Liver (tissue), 8 donors: ENCODE measurements at regions not wholly inside any gene's neighbourhood (a gene's known extent, or its start where the extent isn't known, plus 50 kb on each side); places are given as distances from the start of the nearest gene placed in this dataset.
A peak's percentile ranks its signal among the peaks of the same experiment; 100 is the strongest.
"Not testable (repeated sequence)": the region's sequence is repeated elsewhere in the genome, so short reads cannot be mapped to it uniquely, and the experiment has no call there.

Experiments used
- DNase-seq: peaks from one replicate; pipeline ENCODE4 v3.0.0-alpha.2; 2017; ENCODE audit warnings: low spot score
- H3K27ac ChIP-seq, 2 donors: one replicate each; pipeline ENCODE4 v1.7.0; 2013; ENCODE audit warnings: inconsistent platforms in 2 of 2, low read length in 2 of 2, control low read depth in 1 of 2, low read depth in 1 of 2, mild to moderate bottlenecking in 1 of 2
- H3K27me3 ChIP-seq, 4 donors: one replicate each; pipeline versions ENCODE4 v1.6.1 to v1.7.0; 2013; ENCODE audit warnings: low read length in 3 of 4, inconsistent platforms in 1 of 4, mild to moderate bottlenecking in 1 of 4, moderate library complexity in 1 of 4; ENCODE audit not compliant: control insufficient read depth in 4 of 4, insufficient read depth in 4 of 4
- H3K36me3 ChIP-seq, 4 donors: one replicate each; pipeline versions ENCODE4 v1.6.1 to v1.7.0; 2013; ENCODE audit warnings: low read length in 3 of 4, mild to moderate bottlenecking in 3 of 4, low read depth in 1 of 4, moderate library complexity in 1 of 4; ENCODE audit not compliant: control insufficient read depth in 4 of 4, insufficient read depth in 3 of 4
- H3K4me1 ChIP-seq, 4 donors: one replicate each; pipeline versions ENCODE4 v1.6.1 to v1.7.0; 2013; ENCODE audit warnings: low read length in 3 of 4, mild to moderate bottlenecking in 3 of 4, moderate library complexity in 1 of 4; ENCODE audit not compliant: control insufficient read depth in 4 of 4, insufficient read depth in 4 of 4
- H3K4me3 ChIP-seq, 3 donors: one replicate each; pipeline versions ENCODE4 v1.6.1 to v1.7.0; 2013; ENCODE audit warnings: low read length in 3 of 3, control low read depth in 1 of 3, low read depth in 1 of 3, mild to moderate bottlenecking in 1 of 3
- H3K9ac ChIP-seq, 2 donors: one replicate each; pipeline ENCODE4 v1.7.0; 2013; ENCODE audit warnings: low read length in 2 of 2, mild to moderate bottlenecking in 2 of 2, moderate library complexity in 2 of 2, control low read depth in 1 of 2, low read depth in 1 of 2
- H3K9me3 ChIP-seq, 4 donors: one replicate each; pipeline versions ENCODE4 v1.6.1 to v1.7.0; 2013; ENCODE audit warnings: low read length in 3 of 4; ENCODE audit not compliant: control insufficient read depth in 4 of 4
- ATF3 ChIP-seq: IDR thresholded peaks from 2 replicates; pipeline ENCODE4 v1.6.1; 2016; ENCODE audit warnings: antibody characterized with exemption
- EGR1 ChIP-seq, 2 donors: IDR thresholded peaks; 2 replicates each; pipeline ENCODE4 v1.6.1; 2016 to 2018; ENCODE audit warnings: antibody characterized with exemption in 2 of 2, low read depth in 2 of 2
- FOXA1 ChIP-seq: IDR thresholded peaks from 2 replicates; pipeline ENCODE4 v1.6.1; 2016; ENCODE audit warnings: antibody characterized with exemption
- FOXA2 ChIP-seq: IDR thresholded peaks from 2 replicates; pipeline ENCODE4 v1.6.1; 2016; ENCODE audit warnings: antibody characterized with exemption
- GABPA ChIP-seq, 2 donors: IDR thresholded peaks in 1 of 2; conservative IDR thresholded peaks in 1 of 2; 2 replicates each; pipeline ENCODE4 v1.6.1; 2016; ENCODE audit warnings: antibody characterized with exemption in 2 of 2, mild to moderate bottlenecking in 1 of 2, moderate library complexity in 1 of 2
- HNF4A ChIP-seq, 2 donors: conservative IDR thresholded peaks; 2 replicates each; pipeline ENCODE4 v1.6.1; 2016; ENCODE audit warnings: antibody characterized with exemption in 2 of 2, mild to moderate bottlenecking in 2 of 2
- HNF4G ChIP-seq: IDR thresholded peaks from 2 replicates; pipeline ENCODE4 v1.6.1; 2016; ENCODE audit warnings: antibody characterized with exemption
- JUND ChIP-seq, 2 donors: IDR thresholded peaks; 2 replicates each; pipeline ENCODE4 v1.6.1; 2016; ENCODE audit warnings: antibody characterized with exemption in 2 of 2
- NR2F2 ChIP-seq: IDR thresholded peaks from 2 replicates; pipeline ENCODE4 v1.6.1; 2016; ENCODE audit warnings: antibody characterized with exemption
- RAD21 ChIP-seq, 2 donors: IDR thresholded peaks; 2 replicates each; pipeline ENCODE4 v1.6.1; 2016; ENCODE audit warnings: antibody characterized with exemption in 2 of 2, mild to moderate bottlenecking in 2 of 2
- RXRA ChIP-seq, 2 donors: IDR thresholded peaks; 2 replicates each; pipeline ENCODE4 v1.6.1; 2017 to 2018; ENCODE audit warnings: antibody characterized with exemption in 2 of 2, mild to moderate bottlenecking in 1 of 2
- SP1 ChIP-seq: IDR thresholded peaks from 2 replicates; pipeline ENCODE4 v1.6.1; 2018; ENCODE audit warnings: antibody characterized with exemption, mild to moderate bottlenecking
- TAF1 ChIP-seq: conservative IDR thresholded peaks from 2 replicates; pipeline ENCODE4 v1.6.1; 2016; ENCODE audit warnings: antibody characterized with exemption, mild to moderate bottlenecking
- YY1 ChIP-seq: IDR thresholded peaks from 2 replicates; pipeline ENCODE4 v1.6.1; 2016; ENCODE audit warnings: antibody characterized with exemption, mild to moderate bottlenecking
- WGBS: extraction: QIAGEN DNeasy Blood & Tissue Kit; methylation state at CpG from one replicate; pipeline ENCODE4 v1.1.7; 2013; 5-methylcytosine and 5-hydroxymethylcytosine counted together
- TF ChIP-seq, protein P1 (sequence below): IDR thresholded peaks from 2 replicates; pipeline ENCODE4 v1.6.1; 2016; ENCODE audit warnings: antibody characterized with exemption
- TF ChIP-seq, protein P2 (sequence below): IDR thresholded peaks from 2 replicates; pipeline ENCODE4 v1.6.1; 2016; ENCODE audit warnings: antibody characterized with exemption
- TF ChIP-seq, protein P3 (sequence below): fragments of 150-350 bp; IDR thresholded peaks from 2 replicates; pipeline ENCODE4 v1.5.1; 2017; ENCODE audit warnings: improper control_type of control experiment, low read depth, low read length; ENCODE audit not compliant: missing input control
- TF ChIP-seq, protein P4 (sequence below): IDR thresholded peaks from 2 replicates; pipeline ENCODE4 v1.6.1; 2016; ENCODE audit warnings: antibody characterized with exemption, mild to moderate bottlenecking
- donor health status: healthy.
- donor health status: healthy.
- donor health status: healthy.
- donor health status: healthy.
- donor health status: healthy.

DNA sequence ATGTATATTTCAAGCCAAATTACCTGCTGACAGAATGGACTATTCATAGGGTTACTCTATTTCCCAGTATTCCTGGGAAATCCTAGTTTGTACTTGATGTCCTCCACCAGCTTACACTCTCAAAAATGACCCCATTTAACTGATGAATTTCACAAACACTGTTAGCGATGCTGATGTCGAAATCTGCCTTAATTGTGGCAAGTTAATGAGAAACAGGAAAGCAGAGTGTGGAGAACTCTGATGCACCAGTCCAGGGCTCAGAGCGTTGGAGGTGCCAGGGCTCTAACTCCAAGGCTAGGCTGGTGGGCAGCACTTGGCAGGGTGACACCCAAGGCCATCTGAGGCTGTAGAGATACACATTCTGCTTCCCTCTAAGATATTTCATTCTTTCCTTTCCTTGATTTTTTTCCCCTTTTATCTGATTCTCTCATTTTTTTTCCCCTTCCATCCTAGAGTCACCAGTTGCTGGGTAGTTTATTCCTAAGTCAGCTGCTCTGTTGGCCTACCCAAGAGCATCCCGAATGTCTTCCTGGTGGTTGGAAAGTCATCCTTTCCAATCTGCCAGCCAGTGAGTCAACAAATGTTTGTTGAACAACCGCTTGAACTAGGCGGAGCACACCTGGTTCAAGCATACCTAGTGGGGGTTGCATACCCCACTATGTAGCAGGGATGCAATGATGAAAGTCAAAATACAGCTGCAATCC, 525.0 kb upstream of the NRP1 start:
- Histone ChIP-seq H3K9me3 (no peaks in the 10 kb centered on the region), H3K27ac (no peak overlapping the region), H3K4me3 (no peak overlapping the region), H3K9ac (no peak overlapping the region), H3K4me1 (peaks cover 0 to 6% (median 1%) of the 10 kb centered on the region in 4 donors), H3K27me3 (no peaks in the 10 kb centered on the region), H3K36me3 (no peaks in the 10 kb centered on the region)
- no peak for DNase-seq
- no peak for TF ChIP-seq TAF1
- TF ChIP-seq NR2F2 = no peak
- TF ChIP-seq FOXA1 = no peak
- peak; percentile 12 to 32 for TF ChIP-seq HNF4A (conservative IDR thresholded peaks at IDR 0.05)
- TF ChIP-seq RXRA (IDR thresholded peaks at IDR 0.05) = peak in 1 of 2 donors; percentile 59
- no peak for TF ChIP-seq EGR1 (IDR thresholded peaks at IDR 0.05; ENCODE audit: low read depth in 2 of 2)
- TF ChIP-seq RAD21 (IDR thresholded peaks at IDR 0.05) = peak in 1 of 2 donors; percentile 4
- peak in 1 of 2 donors; percentile 8 for TF ChIP-seq JUND (IDR thresholded peaks at IDR 0.05)
- WGBS = 56% methylated on average over 6 of the region's 6 CpGs

DNA sequence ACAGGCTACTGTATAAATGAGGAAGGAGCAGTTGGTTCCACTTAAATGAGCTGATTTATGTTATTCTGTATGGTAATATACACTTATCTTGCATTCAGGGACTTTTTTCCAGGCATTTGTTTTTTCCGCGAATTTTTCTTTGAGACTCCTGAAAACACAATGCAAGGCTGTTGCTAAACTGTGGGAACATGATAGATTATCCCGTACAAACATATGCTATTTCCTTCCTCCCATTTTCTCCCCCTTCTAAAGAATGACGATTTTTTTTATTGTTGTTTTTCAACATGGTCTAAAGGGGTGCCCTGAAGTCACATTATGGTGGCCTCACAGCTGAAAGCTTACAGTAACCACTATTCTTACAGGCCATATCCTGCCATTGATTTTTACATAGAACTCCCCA, 523.9 kb upstream of the NRP1 start:
- TF ChIP-seq ATF3 (no peak), SP1 (no peak), TAF1 (no peak), JUND (IDR thresholded peaks at IDR 0.05) (no peak), FOXA2 (no peak), GABPA (IDR thresholded peaks at IDR 0.05 in 1 of 2, conservative IDR thresholded peaks at IDR 0.05 in 1 of 2) (no peak), EGR1 (IDR thresholded peaks at IDR 0.05; ENCODE audit: low read depth in 2 of 2) (no peak), NR2F2 (no peak), RAD21 (IDR thresholded peaks at IDR 0.05) (no peak), HNF4G (no peak), HNF4A (conservative IDR thresholded peaks at IDR 0.05) (no peak), YY1 (no peak), RXRA (IDR thresholded peaks at IDR 0.05) (no peak), FOXA1 (no peak)
- TF ChIP-seq, protein P1, sequence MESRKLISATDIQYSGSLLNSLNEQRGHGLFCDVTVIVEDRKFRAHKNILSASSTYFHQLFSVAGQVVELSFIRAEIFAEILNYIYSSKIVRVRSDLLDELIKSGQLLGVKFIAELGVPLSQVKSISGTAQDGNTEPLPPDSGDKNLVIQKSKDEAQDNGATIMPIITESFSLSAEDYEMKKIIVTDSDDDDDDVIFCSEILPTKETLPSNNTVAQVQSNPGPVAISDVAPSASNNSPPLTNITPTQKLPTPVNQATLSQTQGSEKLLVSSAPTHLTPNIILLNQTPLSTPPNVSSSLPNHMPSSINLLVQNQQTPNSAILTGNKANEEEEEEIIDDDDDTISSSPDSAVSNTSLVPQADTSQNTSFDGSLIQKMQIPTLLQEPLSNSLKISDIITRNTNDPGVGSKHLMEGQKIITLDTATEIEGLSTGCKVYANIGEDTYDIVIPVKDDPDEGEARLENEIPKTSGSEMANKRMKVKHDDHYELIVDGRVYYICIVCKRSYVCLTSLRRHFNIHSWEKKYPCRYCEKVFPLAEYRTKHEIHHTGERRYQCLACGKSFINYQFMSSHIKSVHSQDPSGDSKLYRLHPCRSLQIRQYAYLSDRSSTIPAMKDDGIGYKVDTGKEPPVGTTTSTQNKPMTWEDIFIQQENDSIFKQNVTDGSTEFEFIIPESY = no peak
- TF ChIP-seq, protein P2, sequence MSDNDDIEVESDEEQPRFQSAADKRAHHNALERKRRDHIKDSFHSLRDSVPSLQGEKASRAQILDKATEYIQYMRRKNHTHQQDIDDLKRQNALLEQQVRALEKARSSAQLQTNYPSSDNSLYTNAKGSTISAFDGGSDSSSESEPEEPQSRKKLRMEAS = no peak
- TF ChIP-seq, protein P3, sequence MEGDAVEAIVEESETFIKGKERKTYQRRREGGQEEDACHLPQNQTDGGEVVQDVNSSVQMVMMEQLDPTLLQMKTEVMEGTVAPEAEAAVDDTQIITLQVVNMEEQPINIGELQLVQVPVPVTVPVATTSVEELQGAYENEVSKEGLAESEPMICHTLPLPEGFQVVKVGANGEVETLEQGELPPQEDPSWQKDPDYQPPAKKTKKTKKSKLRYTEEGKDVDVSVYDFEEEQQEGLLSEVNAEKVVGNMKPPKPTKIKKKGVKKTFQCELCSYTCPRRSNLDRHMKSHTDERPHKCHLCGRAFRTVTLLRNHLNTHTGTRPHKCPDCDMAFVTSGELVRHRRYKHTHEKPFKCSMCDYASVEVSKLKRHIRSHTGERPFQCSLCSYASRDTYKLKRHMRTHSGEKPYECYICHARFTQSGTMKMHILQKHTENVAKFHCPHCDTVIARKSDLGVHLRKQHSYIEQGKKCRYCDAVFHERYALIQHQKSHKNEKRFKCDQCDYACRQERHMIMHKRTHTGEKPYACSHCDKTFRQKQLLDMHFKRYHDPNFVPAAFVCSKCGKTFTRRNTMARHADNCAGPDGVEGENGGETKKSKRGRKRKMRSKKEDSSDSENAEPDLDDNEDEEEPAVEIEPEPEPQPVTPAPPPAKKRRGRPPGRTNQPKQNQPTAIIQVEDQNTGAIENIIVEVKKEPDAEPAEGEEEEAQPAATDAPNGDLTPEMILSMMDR = no peak
- TF ChIP-seq, protein P4, sequence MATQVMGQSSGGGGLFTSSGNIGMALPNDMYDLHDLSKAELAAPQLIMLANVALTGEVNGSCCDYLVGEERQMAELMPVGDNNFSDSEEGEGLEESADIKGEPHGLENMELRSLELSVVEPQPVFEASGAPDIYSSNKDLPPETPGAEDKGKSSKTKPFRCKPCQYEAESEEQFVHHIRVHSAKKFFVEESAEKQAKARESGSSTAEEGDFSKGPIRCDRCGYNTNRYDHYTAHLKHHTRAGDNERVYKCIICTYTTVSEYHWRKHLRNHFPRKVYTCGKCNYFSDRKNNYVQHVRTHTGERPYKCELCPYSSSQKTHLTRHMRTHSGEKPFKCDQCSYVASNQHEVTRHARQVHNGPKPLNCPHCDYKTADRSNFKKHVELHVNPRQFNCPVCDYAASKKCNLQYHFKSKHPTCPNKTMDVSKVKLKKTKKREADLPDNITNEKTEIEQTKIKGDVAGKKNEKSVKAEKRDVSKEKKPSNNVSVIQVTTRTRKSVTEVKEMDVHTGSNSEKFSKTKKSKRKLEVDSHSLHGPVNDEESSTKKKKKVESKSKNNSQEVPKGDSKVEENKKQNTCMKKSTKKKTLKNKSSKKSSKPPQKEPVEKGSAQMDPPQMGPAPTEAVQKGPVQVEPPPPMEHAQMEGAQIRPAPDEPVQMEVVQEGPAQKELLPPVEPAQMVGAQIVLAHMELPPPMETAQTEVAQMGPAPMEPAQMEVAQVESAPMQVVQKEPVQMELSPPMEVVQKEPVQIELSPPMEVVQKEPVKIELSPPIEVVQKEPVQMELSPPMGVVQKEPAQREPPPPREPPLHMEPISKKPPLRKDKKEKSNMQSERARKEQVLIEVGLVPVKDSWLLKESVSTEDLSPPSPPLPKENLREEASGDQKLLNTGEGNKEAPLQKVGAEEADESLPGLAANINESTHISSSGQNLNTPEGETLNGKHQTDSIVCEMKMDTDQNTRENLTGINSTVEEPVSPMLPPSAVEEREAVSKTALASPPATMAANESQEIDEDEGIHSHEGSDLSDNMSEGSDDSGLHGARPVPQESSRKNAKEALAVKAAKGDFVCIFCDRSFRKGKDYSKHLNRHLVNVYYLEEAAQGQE = no peak
- 72% methylated on average over 4 of the region's 4 CpGs for WGBS
- H3K27me3 ChIP-seq = no peaks in the 10 kb centered on the region
- DNase-seq = no peak
- H3K27ac ChIP-seq = no peak overlapping the region
- no peaks in the 10 kb centered on the region for H3K36me3 ChIP-seq
- H3K9ac ChIP-seq = no peak overlapping the region
- no peak overlapping the region for H3K4me3 ChIP-seq
- H3K9me3 ChIP-seq = no peaks in the 10 kb centered on the region
- H3K4me1 ChIP-seq = peaks cover 0 to 6% (median 1%) of the 10 kb centered on the region in 4 donors

- 79% methylated on average over 7 of the region's 7 CpGs for WGBS
- not testable (repeated sequence) for H3K27me3 ChIP-seq, H3K4me3 ChIP-seq, H3K9ac ChIP-seq, DNase-seq, H3K4me1 ChIP-seq, H3K27ac ChIP-seq, H3K9me3 ChIP-seq, H3K36me3 ChIP-seq
Observed at GRCh38 chr10:33853221-33853620, 518.8 kb upstream of the NRP1 start.
